Kidney epithelial cell (primary cell): ENCODE measurements at regions not wholly inside any gene's neighbourhood (a gene's known extent, or its start where the extent isn't known, plus 50 kb on each side); places are given as distances from the start of the nearest gene placed in this dataset.

ENCODE experiments used
- DNase-seq: peaks from one replicate; pipeline ENCODE4 v3.0.0-alpha.2; 2010; ENCODE audit warnings: low read depth
- H3K27me3 ChIP-seq: 2 replicates; pipeline ENCODE4 v1.6.0; 2011; ENCODE audit warnings: low read length; ENCODE audit not compliant: control insufficient read depth, insufficient read depth
- H3K36me3 ChIP-seq: 2 replicates; pipeline ENCODE4 v1.5.1; 2011; ENCODE audit warnings: low read length; ENCODE audit not compliant: control insufficient read depth, insufficient read depth
- H3K4me3 ChIP-seq: 2 replicates; pipeline ENCODE4 v1.5.1; 2011; ENCODE audit warnings: low read depth, mild to moderate bottlenecking, control low read depth, low read length
- TF ChIP-seq, protein P1 (sequence below): IDR thresholded peaks from 2 replicates; pipeline ENCODE4 v1.5.1; 2011; ENCODE audit warnings: mild to moderate bottlenecking, moderate library complexity, low read length, control low read depth, inconsistent platforms; ENCODE audit not compliant: insufficient read depth, poor library complexity, severe bottlenecking

DNA sequence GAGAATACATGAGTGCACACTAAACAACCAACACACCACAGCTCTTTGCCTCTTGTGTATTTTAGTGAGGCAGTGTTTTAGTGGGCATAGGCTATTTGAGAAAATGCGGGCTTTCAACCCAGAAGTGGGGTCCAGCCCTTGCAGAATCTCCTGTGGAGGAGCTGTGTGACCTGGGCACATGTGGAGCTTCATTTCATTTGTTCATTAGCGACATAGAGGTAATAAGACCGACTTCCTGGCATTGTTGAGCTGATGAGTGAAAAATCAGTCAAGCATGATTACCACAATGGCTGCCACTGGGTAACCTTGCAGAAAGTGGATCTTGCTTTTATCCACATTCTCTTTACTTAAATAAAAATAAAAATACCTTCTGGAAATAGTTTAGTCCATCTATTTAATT lies 923.5 kb downstream of the BCL11B start:
- H3K4me3 ChIP-seq: no peak overlapping the region
- TF ChIP-seq, protein P1, sequence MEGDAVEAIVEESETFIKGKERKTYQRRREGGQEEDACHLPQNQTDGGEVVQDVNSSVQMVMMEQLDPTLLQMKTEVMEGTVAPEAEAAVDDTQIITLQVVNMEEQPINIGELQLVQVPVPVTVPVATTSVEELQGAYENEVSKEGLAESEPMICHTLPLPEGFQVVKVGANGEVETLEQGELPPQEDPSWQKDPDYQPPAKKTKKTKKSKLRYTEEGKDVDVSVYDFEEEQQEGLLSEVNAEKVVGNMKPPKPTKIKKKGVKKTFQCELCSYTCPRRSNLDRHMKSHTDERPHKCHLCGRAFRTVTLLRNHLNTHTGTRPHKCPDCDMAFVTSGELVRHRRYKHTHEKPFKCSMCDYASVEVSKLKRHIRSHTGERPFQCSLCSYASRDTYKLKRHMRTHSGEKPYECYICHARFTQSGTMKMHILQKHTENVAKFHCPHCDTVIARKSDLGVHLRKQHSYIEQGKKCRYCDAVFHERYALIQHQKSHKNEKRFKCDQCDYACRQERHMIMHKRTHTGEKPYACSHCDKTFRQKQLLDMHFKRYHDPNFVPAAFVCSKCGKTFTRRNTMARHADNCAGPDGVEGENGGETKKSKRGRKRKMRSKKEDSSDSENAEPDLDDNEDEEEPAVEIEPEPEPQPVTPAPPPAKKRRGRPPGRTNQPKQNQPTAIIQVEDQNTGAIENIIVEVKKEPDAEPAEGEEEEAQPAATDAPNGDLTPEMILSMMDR: no peak
- H3K36me3 ChIP-seq: no peaks in the 10 kb centered on the region
- no peaks in the 10 kb centered on the region for H3K27me3 ChIP-seq
- DNase-seq: no peak

DNA sequence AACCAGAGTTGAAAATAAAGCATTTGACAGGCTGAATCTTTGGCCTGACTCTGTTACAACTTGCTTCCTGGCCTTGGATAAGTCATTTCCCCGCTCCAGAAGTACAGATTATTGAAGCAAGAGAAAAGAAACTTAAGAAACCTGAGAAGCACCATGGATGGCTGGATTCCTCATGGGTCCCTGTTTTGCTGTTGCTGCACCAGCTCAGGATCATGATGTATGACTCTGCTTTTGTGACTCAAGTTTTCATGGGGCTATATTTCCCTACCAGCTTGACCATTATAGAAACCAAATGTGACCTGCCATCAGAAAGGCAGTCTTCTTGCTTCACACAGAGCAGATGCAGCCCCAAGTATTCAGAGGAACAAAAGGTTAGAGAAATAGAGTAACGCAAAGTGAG lies 921.8 kb downstream of the BCL11B start:
- no peak for DNase-seq

DNA sequence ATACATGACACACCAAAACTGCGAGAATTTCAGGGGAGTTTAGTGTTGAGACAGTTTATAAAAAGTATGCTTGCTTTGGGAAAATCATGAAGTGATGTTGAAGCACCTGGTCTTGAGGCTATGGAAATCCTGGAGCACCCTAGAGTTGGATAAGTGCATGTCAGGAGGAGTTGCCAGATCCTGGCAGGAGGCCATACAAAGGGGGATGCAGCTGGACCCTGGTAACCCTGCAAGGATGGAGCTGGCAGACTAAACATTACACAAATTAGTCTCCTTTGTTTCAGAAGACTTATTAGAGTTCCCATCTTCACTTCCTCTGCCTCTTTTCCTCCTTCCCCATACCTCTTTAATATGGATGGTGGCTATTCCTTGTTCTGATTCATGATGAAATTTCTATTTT lies 907.0 kb downstream of the BCL11B start:
- DNase-seq: no peak

More for the DNA sequence above, 921.8 kb downstream of the BCL11B start:
- no peak overlapping the region for H3K4me3 ChIP-seq
- TF ChIP-seq, protein P1: no peak
- no peaks in the 10 kb centered on the region for H3K36me3 ChIP-seq
- H3K27me3 ChIP-seq: no peaks in the 10 kb centered on the region

DNA sequence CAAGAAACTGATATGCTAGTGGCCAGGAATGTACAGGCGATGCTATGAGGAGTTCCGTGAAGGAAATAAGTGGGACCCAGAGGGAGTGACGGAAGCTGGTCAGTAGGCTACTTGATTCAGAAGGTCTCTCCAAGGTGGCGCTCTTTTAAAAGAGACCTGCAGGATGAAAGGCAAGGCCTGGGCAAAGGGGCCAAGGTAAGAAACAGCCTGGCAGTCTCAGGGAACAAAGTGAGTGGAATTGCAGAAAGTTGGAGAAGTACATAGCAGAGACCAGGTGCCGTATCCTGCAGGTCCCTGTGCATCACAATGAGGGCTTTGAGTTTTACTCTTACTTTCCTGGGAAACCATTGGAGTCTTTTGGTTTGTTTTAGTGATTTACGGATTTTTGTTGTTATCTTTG lies 905.6 kb downstream of the BCL11B start:
- no peaks in the 10 kb centered on the region for H3K36me3 ChIP-seq
- DNase-seq: no peak
- TF ChIP-seq, protein P1: no peak
- no peaks in the 10 kb centered on the region for H3K27me3 ChIP-seq
- no peak overlapping the region for H3K4me3 ChIP-seq

More for the DNA sequence above, 907.0 kb downstream of the BCL11B start:
- Histone ChIP-seq H3K4me3 (no peak overlapping the region), H3K36me3 (no peaks in the 10 kb centered on the region), H3K27me3 (no peaks in the 10 kb centered on the region)
- TF ChIP-seq, protein P1: no peak

DNA sequence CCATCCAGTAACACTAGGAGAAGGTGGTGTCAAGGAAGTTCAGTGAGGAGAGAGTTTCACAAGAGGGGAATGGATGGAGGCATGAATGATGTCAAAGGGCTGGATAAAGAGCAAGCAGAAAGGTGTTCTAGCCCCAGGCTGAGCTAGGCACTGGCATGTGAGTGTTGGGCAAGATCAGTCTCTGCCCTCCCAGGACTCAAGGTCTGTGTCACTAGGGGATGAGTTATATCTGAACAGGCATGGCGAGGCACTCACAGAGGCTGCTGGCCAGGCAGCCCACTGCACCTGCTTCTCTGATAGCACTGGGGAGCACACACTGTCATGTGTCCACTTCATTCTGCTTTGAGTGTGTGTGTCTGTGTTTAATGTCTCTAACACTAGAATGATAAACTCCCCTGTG lies 903.8 kb downstream of the BCL11B start:
- no peak overlapping the region for H3K4me3 ChIP-seq
- no peaks in the 10 kb centered on the region for H3K36me3 ChIP-seq
- TF ChIP-seq, protein P1: no peak
- no peaks in the 10 kb centered on the region for H3K27me3 ChIP-seq
- no peak for DNase-seq

DNA sequence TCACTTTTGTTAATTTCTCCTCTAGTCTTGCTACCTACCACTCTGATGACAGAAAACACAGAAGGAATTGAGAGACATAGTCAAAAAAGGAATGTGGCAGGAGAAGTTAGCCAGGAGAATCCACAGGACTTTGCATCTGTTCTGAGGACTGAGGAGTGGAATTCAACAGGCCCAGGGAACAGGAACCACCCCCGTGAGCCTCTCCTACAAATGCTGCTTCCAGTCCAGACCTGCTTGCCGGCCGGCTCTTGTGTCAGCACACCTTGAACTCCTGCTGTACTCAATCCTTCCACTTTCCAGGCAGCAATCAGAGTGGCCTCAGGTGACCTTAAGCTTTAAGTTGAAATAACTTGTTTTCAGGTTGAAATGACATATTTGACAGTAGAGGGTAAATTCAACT lies 903.1 kb downstream of the BCL11B start:
- Histone ChIP-seq H3K36me3 (no peaks in the 10 kb centered on the region), H3K4me3 (no peak overlapping the region), H3K27me3 (no peaks in the 10 kb centered on the region)
- TF ChIP-seq, protein P1: no peak
- no peak for DNase-seq
